COR-L47 (cell line): ENCODE measurements at regions not wholly inside any gene's neighbourhood (a gene's known extent, or its start where the extent isn't known, plus 50 kb on each side); places are given as distances from the start of the nearest gene placed in this dataset.

Experiments used
- DNase-seq: peaks from one replicate; lab custom pipeline; 2025; lab: John Stamatoyannopoulos, UW

GRCh38 chr18:70663141-70663540 lies 374.3 kb downstream of the SOCS6 start:
- DNase-seq = no peak

DNA sequence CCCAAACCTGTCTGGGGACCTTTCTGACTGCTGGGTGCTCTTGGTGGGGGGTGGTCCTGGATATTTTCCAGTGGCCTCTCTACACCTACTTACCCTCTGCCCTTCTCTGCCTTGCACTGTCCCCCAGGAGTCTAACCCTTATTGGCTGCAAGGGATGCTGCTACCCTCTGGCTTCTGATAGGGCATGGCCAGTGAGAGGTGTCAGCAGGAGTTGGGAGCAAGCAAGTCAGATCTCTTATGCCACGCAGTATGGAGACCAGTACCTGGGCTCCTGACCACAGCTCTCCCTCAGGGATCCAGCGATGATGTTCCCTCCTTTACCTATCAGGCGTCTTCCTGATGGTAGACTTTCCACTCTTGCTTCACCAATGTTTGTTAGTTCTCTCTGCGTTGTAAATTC lies 373.7 kb downstream of the SOCS6 start:
- DNase-seq = no peak

DNA sequence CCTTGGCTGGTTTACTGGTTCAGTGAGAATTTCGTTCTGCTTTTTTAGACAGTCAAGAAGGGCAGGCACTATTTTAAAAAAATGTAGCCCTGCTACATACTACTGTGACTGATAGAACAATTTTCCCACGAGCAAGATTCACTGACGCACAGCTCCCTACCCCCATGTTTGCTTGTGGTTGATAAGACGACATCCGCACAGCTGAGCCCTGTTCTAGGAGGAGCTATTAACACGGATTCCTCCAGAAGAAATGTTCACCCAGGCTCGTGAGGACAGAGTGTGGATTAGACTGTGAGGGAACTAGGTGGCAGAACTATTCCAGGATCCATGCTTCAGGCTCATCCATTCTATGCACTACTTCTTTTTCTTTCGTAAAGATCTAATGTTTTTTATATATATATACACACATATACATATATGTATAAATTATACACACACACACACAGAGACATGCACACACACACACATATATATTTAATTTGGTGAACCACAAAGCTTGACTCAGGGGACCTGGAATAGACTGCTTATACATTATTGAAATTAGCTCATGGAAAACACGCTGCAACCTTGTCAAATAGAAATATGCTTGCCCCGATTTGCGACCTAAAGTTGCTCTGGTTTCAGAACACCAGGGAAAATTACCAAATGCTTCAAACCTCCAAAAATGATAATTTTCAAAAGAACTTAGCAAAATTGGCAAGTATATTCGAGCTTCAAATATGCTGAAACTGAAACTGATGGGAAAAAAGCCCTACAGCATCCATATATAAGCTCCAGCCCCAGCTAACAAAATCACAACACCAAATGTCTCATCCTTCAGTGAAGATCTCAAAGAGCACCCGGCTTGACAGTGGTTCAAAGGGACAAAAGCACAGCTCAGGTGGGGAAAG lies 370.4 kb downstream of the SOCS6 start:
- no peak for DNase-seq

DNA sequence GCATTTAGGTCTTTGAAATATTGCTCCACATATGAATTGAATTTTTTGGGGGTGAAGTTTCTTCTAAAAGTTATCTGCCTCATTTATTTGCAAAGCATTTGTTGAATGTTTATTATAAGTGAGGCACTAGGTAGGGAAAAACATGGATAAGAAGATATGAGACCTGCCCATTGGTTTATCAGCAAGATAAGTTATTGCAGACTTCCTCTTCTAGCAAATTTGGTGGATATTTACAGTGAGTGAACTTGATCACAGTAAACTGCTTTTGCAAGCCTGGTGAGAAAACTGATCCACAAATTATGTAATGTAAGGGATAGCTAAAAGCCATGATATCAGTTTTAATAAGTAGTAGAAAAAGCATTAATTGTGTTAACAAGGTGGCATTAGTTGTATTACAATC lies 364.8 kb downstream of the SOCS6 start:
- DNase-seq = no peak

GRCh38 chr18:70650878-70651277 lies 362.0 kb downstream of the SOCS6 start:
- no peak for DNase-seq

GRCh38 chr18:70649683-70650082 lies 360.8 kb downstream of the SOCS6 start:
- no peak for DNase-seq

- no peak for DNase-seq
Measured at GRCh38 chr18:70645971-70646370, 357.1 kb downstream of the SOCS6 start.

- no peak for DNase-seq
Measured at GRCh38 chr18:70643812-70644211, 355.0 kb downstream of the SOCS6 start.

DNA sequence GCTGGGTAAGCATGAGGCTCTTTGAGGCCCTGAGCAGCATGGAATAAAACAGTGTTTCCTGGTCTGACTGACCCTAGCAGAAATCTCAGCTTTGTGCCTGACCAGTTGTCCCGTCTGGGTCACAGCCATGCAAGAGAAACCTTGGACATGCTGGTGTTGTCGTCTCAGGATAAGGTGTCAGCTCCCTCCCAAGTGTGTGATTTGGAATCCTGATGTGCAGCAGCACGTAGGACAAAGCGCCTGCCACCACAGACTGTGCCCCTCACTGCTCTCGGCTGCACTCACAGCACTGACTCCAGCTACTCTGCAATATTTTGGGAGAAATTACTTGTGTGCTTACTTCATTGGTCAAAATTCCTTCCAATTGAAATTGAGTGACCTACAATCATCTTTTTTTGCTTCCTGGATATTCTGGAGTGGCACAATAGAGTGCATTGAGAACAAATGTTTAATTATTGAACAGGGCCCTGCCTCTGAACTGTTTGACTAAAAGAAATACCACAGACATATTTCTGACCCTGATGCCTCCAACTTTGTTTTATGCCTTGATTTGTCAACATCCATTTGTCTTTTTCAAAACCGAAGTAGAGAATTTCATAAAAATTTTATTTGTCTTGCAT lies 352.4 kb downstream of the SOCS6 start:
- no peak for DNase-seq

- DNase-seq = no peak
Measured at GRCh38 chr18:70640336-70640887, 351.6 kb downstream of the SOCS6 start.

DNA sequence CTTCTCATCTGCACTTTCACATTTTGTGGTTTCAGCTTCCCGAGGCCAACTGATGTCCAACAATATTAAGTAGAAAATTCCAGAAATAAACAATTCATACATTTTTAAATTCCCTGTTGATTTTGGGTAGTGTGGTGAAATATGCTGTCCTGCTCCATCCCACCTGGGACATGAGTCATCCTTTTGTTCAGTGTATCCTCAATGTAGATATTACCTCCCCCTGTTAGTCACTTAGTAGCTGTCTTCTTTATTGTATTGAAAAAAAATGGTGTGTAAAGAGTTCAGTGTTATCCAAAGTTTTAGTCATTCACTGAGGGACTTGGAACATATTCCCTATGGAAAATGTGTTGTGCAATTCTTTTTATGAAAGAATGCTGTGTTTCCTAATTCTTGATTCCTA lies 348.1 kb downstream of the SOCS6 start:
- no peak for DNase-seq

- no peak for DNase-seq
Measured at GRCh38 chr18:70634576-70635147, 345.8 kb downstream of the SOCS6 start.

DNA sequence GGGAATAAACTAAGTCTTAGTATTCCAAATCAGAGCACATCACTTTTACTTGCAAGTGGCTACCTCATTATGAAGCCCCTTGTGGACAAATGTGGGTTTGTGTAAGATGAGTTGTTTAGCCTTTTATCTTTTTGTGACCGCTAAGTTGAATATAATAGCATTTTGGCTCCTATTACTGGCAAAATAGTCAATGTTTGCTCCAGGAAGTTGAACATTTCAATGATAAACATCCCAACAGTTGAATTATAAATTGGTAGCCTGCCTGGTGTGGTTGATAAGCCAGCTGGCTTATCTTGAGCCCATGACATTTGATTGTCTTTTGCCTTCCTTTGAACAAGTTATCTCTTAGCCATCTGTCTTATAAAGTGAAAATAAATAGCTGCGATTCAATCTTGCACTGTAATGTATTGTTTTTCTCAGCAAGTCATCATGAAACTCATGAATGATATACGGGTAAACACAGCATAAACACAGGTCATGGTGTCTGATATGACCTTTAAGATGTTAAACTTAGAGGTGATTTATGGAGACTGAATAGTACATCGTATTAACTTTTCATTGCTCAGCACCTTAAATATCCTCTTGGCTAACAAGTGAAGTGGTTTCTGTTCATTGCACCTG lies 338.4 kb downstream of the SOCS6 start:
- peak; percentile 18 for DNase-seq

- no peak for DNase-seq
Measured at GRCh38 chr18:70622622-70623419, 334.0 kb downstream of the SOCS6 start.

DNA sequence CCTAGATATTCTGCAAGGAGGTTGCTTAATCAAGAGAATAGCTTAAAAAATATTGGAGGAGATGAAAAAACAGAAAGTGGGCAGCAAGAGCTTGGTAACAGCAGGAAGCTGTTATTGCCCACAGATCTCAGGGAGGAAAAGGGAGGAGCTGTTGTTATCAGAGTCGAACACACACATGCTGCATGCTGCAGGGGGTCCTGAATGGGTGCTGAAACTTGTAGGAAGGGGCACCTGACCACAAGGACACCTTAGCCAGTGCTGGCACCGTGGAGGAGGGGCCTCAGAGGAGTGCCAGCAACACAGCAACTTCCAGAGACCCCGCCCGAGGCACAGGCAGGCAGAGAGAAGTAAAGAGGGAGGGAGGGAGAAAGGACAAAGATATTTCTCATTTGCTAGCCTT lies 332.9 kb downstream of the SOCS6 start:
- DNase-seq = no peak

- DNase-seq = no peak
Measured at GRCh38 chr18:70620837-70621612, 332.2 kb downstream of the SOCS6 start.

DNA sequence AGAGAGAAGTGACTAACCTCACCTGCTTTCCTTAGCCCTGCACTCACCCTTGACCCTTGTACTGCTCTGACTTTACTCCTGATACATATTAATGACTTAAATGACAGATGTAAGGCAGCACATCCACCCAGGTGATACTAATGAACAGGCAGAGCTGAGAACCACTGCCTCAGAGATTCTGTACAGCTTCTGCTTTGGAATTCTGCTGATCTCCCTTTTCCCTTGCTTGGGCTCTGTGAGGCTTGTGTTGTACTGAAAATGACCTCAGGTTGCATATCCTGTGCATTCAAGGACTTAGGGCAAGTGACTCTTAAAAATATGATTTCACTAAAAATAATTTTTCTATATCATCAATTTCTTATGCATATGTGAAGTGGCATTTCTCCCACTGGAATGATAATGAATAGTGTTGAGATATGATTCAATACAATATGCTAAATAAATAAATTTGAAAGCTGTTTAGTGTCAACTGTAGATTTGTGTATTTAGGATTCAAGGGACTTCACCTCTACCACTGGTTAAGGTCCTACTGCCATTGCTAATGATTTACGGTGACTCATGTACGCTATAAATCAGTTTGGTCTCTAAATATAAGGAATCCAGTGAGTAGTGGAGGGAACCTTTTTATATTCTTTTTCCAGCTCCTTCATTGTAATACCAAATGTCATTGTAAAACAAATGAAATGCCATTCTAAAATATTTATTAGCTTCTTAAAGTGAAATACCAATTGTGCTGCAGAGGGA lies 328.3 kb downstream of the SOCS6 start:
- DNase-seq = no peak

- DNase-seq = no peak
Measured at GRCh38 chr18:70600225-70600925, 311.5 kb downstream of the SOCS6 start.

GRCh38 chr18:70598406-70598805 lies 309.6 kb downstream of the SOCS6 start:
- no peak for DNase-seq
